ENCODE measurements at regions not wholly inside any gene's neighbourhood (a gene's known extent, or its start where the extent isn't known, plus 50 kb on each side); places are given as distances from the start of the nearest gene placed in this dataset.

GRCh38 chr5:117336208-117336607 lies 761.6 kb upstream of the SEMA6A start:
- TF ChIP-seq CTCF (conservative IDR thresholded peaks at IDR 0.05; ENCODE audit: low read depth in 2 of 2), result no peak
- no peak for TF ChIP-seq EZH2 (IDR thresholded peaks at IDR 0.05; ENCODE audit: low read depth, unreplicated experiment)
- TF ChIP-seq, protein P1, sequence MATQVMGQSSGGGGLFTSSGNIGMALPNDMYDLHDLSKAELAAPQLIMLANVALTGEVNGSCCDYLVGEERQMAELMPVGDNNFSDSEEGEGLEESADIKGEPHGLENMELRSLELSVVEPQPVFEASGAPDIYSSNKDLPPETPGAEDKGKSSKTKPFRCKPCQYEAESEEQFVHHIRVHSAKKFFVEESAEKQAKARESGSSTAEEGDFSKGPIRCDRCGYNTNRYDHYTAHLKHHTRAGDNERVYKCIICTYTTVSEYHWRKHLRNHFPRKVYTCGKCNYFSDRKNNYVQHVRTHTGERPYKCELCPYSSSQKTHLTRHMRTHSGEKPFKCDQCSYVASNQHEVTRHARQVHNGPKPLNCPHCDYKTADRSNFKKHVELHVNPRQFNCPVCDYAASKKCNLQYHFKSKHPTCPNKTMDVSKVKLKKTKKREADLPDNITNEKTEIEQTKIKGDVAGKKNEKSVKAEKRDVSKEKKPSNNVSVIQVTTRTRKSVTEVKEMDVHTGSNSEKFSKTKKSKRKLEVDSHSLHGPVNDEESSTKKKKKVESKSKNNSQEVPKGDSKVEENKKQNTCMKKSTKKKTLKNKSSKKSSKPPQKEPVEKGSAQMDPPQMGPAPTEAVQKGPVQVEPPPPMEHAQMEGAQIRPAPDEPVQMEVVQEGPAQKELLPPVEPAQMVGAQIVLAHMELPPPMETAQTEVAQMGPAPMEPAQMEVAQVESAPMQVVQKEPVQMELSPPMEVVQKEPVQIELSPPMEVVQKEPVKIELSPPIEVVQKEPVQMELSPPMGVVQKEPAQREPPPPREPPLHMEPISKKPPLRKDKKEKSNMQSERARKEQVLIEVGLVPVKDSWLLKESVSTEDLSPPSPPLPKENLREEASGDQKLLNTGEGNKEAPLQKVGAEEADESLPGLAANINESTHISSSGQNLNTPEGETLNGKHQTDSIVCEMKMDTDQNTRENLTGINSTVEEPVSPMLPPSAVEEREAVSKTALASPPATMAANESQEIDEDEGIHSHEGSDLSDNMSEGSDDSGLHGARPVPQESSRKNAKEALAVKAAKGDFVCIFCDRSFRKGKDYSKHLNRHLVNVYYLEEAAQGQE (IDR thresholded peaks at IDR 0.05; ENCODE audit: unreplicated experiment), result no peak
- no peak for TF ChIP-seq JUNB (IDR thresholded peaks at IDR 0.05; ENCODE audit: unreplicated experiment)
- no peak for TF ChIP-seq POLR2AphosphoS5 (IDR thresholded peaks at IDR 0.05; ENCODE audit: low read depth)
- TF ChIP-seq STAT1 (IDR thresholded peaks at IDR 0.05; ENCODE audit: unreplicated experiment), result no peak
- no peak for TF ChIP-seq CREB1 (CRISPR knock-in tag; IDR thresholded peaks at IDR 0.05; ENCODE audit: low read depth)
- no peak for TF ChIP-seq EZH2phosphoT487 (IDR thresholded peaks at IDR 0.05; ENCODE audit: unreplicated experiment)

Data from GM23338 (cell line).